ENCODE measurements at regions not wholly inside any gene's neighbourhood (a gene's known extent, or its start where the extent isn't known, plus 50 kb on each side); places are given as distances from the start of the nearest gene placed in this dataset.

GRCh38 chr20:24767623-24768100 is 181.4 kb upstream of the CST7 start:
- H3K4me1 ChIP-seq (ENCODE audit: insufficient read depth, low read length, poor library complexity, severe bottlenecking) = no peaks in the 10 kb centered on the region
- no peak overlapping the region for H3K4me3 ChIP-seq (ENCODE audit: low read length, poor library complexity, severe bottlenecking)
- H3K9ac ChIP-seq (ENCODE audit: low read depth, low read length, poor library complexity, severe bottlenecking) = no peak overlapping the region
- no peaks in the 10 kb centered on the region for H3K36me3 ChIP-seq (ENCODE audit: insufficient read depth, low read length)
- H2AFZ ChIP-seq (ENCODE audit: low read length) = no peak overlapping the region
- no peaks in the 10 kb centered on the region for H3F3A ChIP-seq (ENCODE audit: low read depth)
- H3K79me2 ChIP-seq (ENCODE audit: insufficient read depth, low read length) = no peaks in the 10 kb centered on the region
- H4K20me1 ChIP-seq (ENCODE audit: insufficient read depth, low read length, poor library complexity, severe bottlenecking) = no peaks in the 10 kb centered on the region
- no peaks in the 10 kb centered on the region; the same call in 1 of the 2 replicates for H3K9me3 ChIP-seq (ENCODE audit: insufficient read depth, low read depth, low read length)
- H3K4me2 ChIP-seq (ENCODE audit: low read depth, low read length, poor library complexity, severe bottlenecking) = no peak overlapping the region
- H3K27me3 ChIP-seq (ENCODE audit: insufficient read depth, low read length, poor library complexity, severe bottlenecking) = no peaks in the 10 kb centered on the region
- TF ChIP-seq CTCF (conservative IDR thresholded peaks at IDR 0.05; ENCODE audit: low read length) (no peak), EZH2phosphoT487 (IDR thresholded peaks at IDR 0.05; ENCODE audit: borderline replicate concordance) (no peak)
- H3K9me2 ChIP-seq (replicated peaks; ENCODE audit: low read depth, low read length) = no peaks in the 10 kb centered on the region

GRCh38 chr20:24768201-24768636 is 180.8 kb upstream of the CST7 start:
- H3K9me2 ChIP-seq (replicated peaks; ENCODE audit: low read depth, low read length) = no peaks in the 10 kb centered on the region
- no peaks in the 10 kb centered on the region for H3F3A ChIP-seq (ENCODE audit: low read depth)
- H3K9ac ChIP-seq (ENCODE audit: low read depth, low read length, poor library complexity, severe bottlenecking) = no peak overlapping the region
- H3K4me2 ChIP-seq (ENCODE audit: low read depth, low read length, poor library complexity, severe bottlenecking) = no peak overlapping the region
- H2AFZ ChIP-seq (ENCODE audit: low read length) = no peak overlapping the region
- H3K79me2 ChIP-seq (ENCODE audit: insufficient read depth, low read length) = no peaks in the 10 kb centered on the region
- H3K4me1 ChIP-seq (ENCODE audit: insufficient read depth, low read length, poor library complexity, severe bottlenecking) = no peaks in the 10 kb centered on the region
- H3K9me3 ChIP-seq (ENCODE audit: insufficient read depth, low read depth, low read length) = no peaks in the 10 kb centered on the region; the same call in 1 of the 2 replicates
- H4K20me1 ChIP-seq (ENCODE audit: insufficient read depth, low read length, poor library complexity, severe bottlenecking) = no peaks in the 10 kb centered on the region
- no peak for TF ChIP-seq EZH2phosphoT487 (IDR thresholded peaks at IDR 0.05; ENCODE audit: borderline replicate concordance)
- no peak for TF ChIP-seq CTCF (conservative IDR thresholded peaks at IDR 0.05; ENCODE audit: low read length)
- no peaks in the 10 kb centered on the region for H3K27me3 ChIP-seq (ENCODE audit: insufficient read depth, low read length, poor library complexity, severe bottlenecking)
- H3K36me3 ChIP-seq (ENCODE audit: insufficient read depth, low read length) = no peaks in the 10 kb centered on the region
- H3K4me3 ChIP-seq (ENCODE audit: low read length, poor library complexity, severe bottlenecking) = no peak overlapping the region

- Histone ChIP-seq H3K9me3 (ENCODE audit: insufficient read depth, low read depth, low read length) (no peaks in the 10 kb centered on the region; the same call in 1 of the 2 replicates), H3K9ac (ENCODE audit: low read depth, low read length, poor library complexity, severe bottlenecking) (no peak overlapping the region), H3K79me2 (ENCODE audit: insufficient read depth, low read length) (no peaks in the 10 kb centered on the region), H3F3A (ENCODE audit: low read depth) (no peaks in the 10 kb centered on the region), H2AFZ (ENCODE audit: low read length) (no peak overlapping the region), H3K4me1 (ENCODE audit: insufficient read depth, low read length, poor library complexity, severe bottlenecking) (no peaks in the 10 kb centered on the region), H3K9me2 (replicated peaks; ENCODE audit: low read depth, low read length) (no peaks in the 10 kb centered on the region), H3K36me3 (ENCODE audit: insufficient read depth, low read length) (no peaks in the 10 kb centered on the region), H3K4me3 (ENCODE audit: low read length, poor library complexity, severe bottlenecking) (no peak overlapping the region), H3K4me2 (ENCODE audit: low read depth, low read length, poor library complexity, severe bottlenecking) (no peak overlapping the region), H3K27me3 (ENCODE audit: insufficient read depth, low read length, poor library complexity, severe bottlenecking) (no peaks in the 10 kb centered on the region), H4K20me1 (ENCODE audit: insufficient read depth, low read length, poor library complexity, severe bottlenecking) (no peaks in the 10 kb centered on the region)
- TF ChIP-seq EZH2phosphoT487 (IDR thresholded peaks at IDR 0.05; ENCODE audit: borderline replicate concordance) (no peak), CTCF (conservative IDR thresholded peaks at IDR 0.05; ENCODE audit: low read length) (no peak)
Observed at GRCh38 chr20:24768713-24769601, 180.1 kb upstream of the CST7 start.

Data from Loucy (cell line).